OCI-LY3 (cell line): ENCODE measurements at regions not wholly inside any gene's neighbourhood (a gene's known extent, or its start where the extent isn't known, plus 50 kb on each side); places are given as distances from the start of the nearest gene placed in this dataset.

Experiments
- CTCF ChIP-seq: fragments of 200-600, 300-600 bp; sonication (generic); IDR thresholded peaks from 2 replicates; pipeline ENCODE4 v1.5.1; 2014; ENCODE audit warnings: antibody characterized with exemption, low read length, low read depth
- EZH2phosphoT487 ChIP-seq: fragments of 200-600 bp; shearing (Covaris generic); IDR thresholded peaks from 2 replicates; pipeline ENCODE4 v1.6.1; 2018; ENCODE audit warnings: antibody characterized with exemption, mixed run types, low read depth

- no peak for TF ChIP-seq CTCF
- TF ChIP-seq EZH2phosphoT487: no peak
Measured at GRCh38 chr11:80338231-80338630, 897.4 kb upstream of the TENM4 start.
